GM23338 (cell line): ENCODE measurements at regions not wholly inside any gene's neighbourhood (a gene's known extent, or its start where the extent isn't known, plus 50 kb on each side); places are given as distances from the start of the nearest gene placed in this dataset.

ENCODE experiments used
- ATAC-seq: fragments of 200-7000 bp; cut with Tn5 transposase; 3 replicates; pipeline ENCODE4 v1.9.1; 2020
- DNase-seq: peaks from one replicate; pipeline ENCODE4 v3.0.0-alpha.2; 2015; ENCODE audit warnings: low spot score
- H2AFZ ChIP-seq: fragments of 200-600 bp; sonication (generic); 2 replicates; pipeline ENCODE4 v1.8.0; 2016; ENCODE audit warnings: antibody characterized with exemption, mild to moderate bottlenecking, moderate library complexity
- H3F3A ChIP-seq: fragments of 200-600 bp; sonication (generic); replicated peaks from 2 replicates; pipeline ENCODE4 v1.8.0; 2017; ENCODE audit warnings: antibody characterized with exemption, mixed run types, low read depth
- H3K27ac ChIP-seq: fragments of 200-600 bp; sonication (generic); 2 replicates; pipeline ENCODE4 v1.6.1; 2016; ENCODE audit warnings: low read depth
- H3K27me3 ChIP-seq: fragments of 200-600 bp; sonication (generic); 2 replicates; pipeline ENCODE4 v1.8.0; 2016; ENCODE audit warnings: mild to moderate bottlenecking, mixed run types, moderate library complexity; ENCODE audit not compliant: insufficient read depth
- H3K36me3 ChIP-seq: fragments of 200-600 bp; sonication (generic); 2 replicates; pipeline ENCODE4 v1.8.0; 2016; ENCODE audit warnings: mild to moderate bottlenecking; ENCODE audit not compliant: insufficient read depth
- H3K4me1 ChIP-seq: fragments of 200-600 bp; sonication (generic); 2 replicates; pipeline ENCODE4 v1.8.0; 2016; ENCODE audit warnings: mild to moderate bottlenecking, moderate library complexity; ENCODE audit not compliant: insufficient read depth
- H3K4me2 ChIP-seq: fragments of 200-600 bp; sonication (generic); 2 replicates; pipeline ENCODE4 v1.7.1; 2017; ENCODE audit warnings: mixed run types
- H3K4me3 ChIP-seq: fragments of 200-600 bp; sonication (generic); 2 replicates; pipeline ENCODE4 v1.6.1; 2016; ENCODE audit warnings: mixed run types
- H3K79me2 ChIP-seq: fragments of 200-600 bp; sonication (generic); replicated peaks from 2 replicates; pipeline ENCODE4 v1.8.0; 2017; ENCODE audit warnings: mild to moderate bottlenecking; ENCODE audit not compliant: insufficient read depth
- H3K9me2 ChIP-seq: fragments of 200-600 bp; sonication (generic); 2 replicates; pipeline ENCODE4 v1.8.0; 2017; ENCODE audit not compliant: insufficient read depth
- H4K20me1 ChIP-seq: fragments of 200-600 bp; sonication (generic); replicated peaks from 2 replicates; pipeline ENCODE4 v1.8.0; 2017; ENCODE audit warnings: mild to moderate bottlenecking; ENCODE audit not compliant: insufficient read depth
- H3K27ac Mint-ChIP-seq: 2 replicates; pipeline ENCODE4 v1.8.0; 2020; ENCODE audit warnings: inconsistent platforms, mild to moderate bottlenecking, moderate library complexity, mixed read lengths
- H3K27me3 Mint-ChIP-seq: 3 replicates; pipeline ENCODE4 v1.8.0; 2022; ENCODE audit warnings: low read depth, mild to moderate bottlenecking, moderate library complexity, mixed read lengths, inconsistent platforms; ENCODE audit not compliant: insufficient read depth, poor library complexity
- H3K36me3 Mint-ChIP-seq: 3 replicates; pipeline ENCODE4 v1.8.0; 2021; ENCODE audit warnings: low read depth, mild to moderate bottlenecking, inconsistent platforms, moderate library complexity, mixed read lengths
- H3K4me1 Mint-ChIP-seq: 3 replicates; pipeline ENCODE4 v1.8.0; 2020; ENCODE audit warnings: mild to moderate bottlenecking, inconsistent platforms, mixed read lengths
- H3K4me3 Mint-ChIP-seq: 3 replicates; pipeline ENCODE4 v1.8.0; 2021; ENCODE audit warnings: moderate library complexity, mild to moderate bottlenecking, inconsistent platforms, mixed read lengths
- H3K9me3 Mint-ChIP-seq: 3 replicates; pipeline ENCODE4 v1.8.0; 2020; ENCODE audit warnings: moderate library complexity, mild to moderate bottlenecking, inconsistent platforms, mixed read lengths
- CREB1 ChIP-seq: fragments of 250-450 bp; sonication (Bioruptor Pico); IDR thresholded peaks from 2 replicates; pipeline ENCODE4 v1.5.0; 2020; ENCODE audit warnings: low read depth, mild to moderate bottlenecking, moderate library complexity
- REST ChIP-seq: IDR thresholded peaks from one replicate; pipeline ENCODE4 v1.6.1; 2018; ENCODE audit warnings: antibody characterized with exemption; ENCODE audit not compliant: unreplicated experiment
- ZNF331 ChIP-seq: fragments of 250-450 bp; sonication (Bioruptor Pico); IDR thresholded peaks from 2 replicates; pipeline ENCODE4 v1.5.0; 2020; ENCODE audit warnings: low read depth, mild to moderate bottlenecking, moderate library complexity
- TF ChIP-seq, protein P1 (sequence below): fragments of 250-450 bp; sonication (Bioruptor Pico); IDR thresholded peaks from 2 replicates; pipeline ENCODE4 v1.5.0; 2020; ENCODE audit warnings: mild to moderate bottlenecking, moderate library complexity

GRCh38 chr10:91137011-91137643 lies 83.3 kb upstream of the PCGF5 start:
- Mint-ChIP-seq H3K4me1 (peaks cover 13% of the 10 kb centered on the region; the same call in 2 of the 3 replicates), H3K4me3 (no peak overlapping the region), H3K9me3 (no peaks in the 10 kb centered on the region), H3K36me3 (no peaks in the 10 kb centered on the region), H3K27ac (no peak overlapping the region), H3K27me3 (peaks cover 1% of the 10 kb centered on the region)
- Histone ChIP-seq H3K36me3 (no peaks in the 10 kb centered on the region), H4K20me1 (no peaks in the 10 kb centered on the region), H3K79me2 (no peaks in the 10 kb centered on the region), H3K4me2 (no peak overlapping the region), H3K4me3 (no peak overlapping the region), H3K27me3 (no peaks in the 10 kb centered on the region), H3K4me1 (0 out of 2 replicates have a peak, but pooled peaks cover 4% of the 10 kb centered on the region), H3K27ac (no peak overlapping the region), H3F3A (no peaks in the 10 kb centered on the region), H2AFZ (no peak overlapping the region), H3K9me2 (no peaks in the 10 kb centered on the region)
- TF ChIP-seq REST, result no peak
- no peak for TF ChIP-seq CREB1 (CRISPR knock-in tag)
- TF ChIP-seq, protein P1, sequence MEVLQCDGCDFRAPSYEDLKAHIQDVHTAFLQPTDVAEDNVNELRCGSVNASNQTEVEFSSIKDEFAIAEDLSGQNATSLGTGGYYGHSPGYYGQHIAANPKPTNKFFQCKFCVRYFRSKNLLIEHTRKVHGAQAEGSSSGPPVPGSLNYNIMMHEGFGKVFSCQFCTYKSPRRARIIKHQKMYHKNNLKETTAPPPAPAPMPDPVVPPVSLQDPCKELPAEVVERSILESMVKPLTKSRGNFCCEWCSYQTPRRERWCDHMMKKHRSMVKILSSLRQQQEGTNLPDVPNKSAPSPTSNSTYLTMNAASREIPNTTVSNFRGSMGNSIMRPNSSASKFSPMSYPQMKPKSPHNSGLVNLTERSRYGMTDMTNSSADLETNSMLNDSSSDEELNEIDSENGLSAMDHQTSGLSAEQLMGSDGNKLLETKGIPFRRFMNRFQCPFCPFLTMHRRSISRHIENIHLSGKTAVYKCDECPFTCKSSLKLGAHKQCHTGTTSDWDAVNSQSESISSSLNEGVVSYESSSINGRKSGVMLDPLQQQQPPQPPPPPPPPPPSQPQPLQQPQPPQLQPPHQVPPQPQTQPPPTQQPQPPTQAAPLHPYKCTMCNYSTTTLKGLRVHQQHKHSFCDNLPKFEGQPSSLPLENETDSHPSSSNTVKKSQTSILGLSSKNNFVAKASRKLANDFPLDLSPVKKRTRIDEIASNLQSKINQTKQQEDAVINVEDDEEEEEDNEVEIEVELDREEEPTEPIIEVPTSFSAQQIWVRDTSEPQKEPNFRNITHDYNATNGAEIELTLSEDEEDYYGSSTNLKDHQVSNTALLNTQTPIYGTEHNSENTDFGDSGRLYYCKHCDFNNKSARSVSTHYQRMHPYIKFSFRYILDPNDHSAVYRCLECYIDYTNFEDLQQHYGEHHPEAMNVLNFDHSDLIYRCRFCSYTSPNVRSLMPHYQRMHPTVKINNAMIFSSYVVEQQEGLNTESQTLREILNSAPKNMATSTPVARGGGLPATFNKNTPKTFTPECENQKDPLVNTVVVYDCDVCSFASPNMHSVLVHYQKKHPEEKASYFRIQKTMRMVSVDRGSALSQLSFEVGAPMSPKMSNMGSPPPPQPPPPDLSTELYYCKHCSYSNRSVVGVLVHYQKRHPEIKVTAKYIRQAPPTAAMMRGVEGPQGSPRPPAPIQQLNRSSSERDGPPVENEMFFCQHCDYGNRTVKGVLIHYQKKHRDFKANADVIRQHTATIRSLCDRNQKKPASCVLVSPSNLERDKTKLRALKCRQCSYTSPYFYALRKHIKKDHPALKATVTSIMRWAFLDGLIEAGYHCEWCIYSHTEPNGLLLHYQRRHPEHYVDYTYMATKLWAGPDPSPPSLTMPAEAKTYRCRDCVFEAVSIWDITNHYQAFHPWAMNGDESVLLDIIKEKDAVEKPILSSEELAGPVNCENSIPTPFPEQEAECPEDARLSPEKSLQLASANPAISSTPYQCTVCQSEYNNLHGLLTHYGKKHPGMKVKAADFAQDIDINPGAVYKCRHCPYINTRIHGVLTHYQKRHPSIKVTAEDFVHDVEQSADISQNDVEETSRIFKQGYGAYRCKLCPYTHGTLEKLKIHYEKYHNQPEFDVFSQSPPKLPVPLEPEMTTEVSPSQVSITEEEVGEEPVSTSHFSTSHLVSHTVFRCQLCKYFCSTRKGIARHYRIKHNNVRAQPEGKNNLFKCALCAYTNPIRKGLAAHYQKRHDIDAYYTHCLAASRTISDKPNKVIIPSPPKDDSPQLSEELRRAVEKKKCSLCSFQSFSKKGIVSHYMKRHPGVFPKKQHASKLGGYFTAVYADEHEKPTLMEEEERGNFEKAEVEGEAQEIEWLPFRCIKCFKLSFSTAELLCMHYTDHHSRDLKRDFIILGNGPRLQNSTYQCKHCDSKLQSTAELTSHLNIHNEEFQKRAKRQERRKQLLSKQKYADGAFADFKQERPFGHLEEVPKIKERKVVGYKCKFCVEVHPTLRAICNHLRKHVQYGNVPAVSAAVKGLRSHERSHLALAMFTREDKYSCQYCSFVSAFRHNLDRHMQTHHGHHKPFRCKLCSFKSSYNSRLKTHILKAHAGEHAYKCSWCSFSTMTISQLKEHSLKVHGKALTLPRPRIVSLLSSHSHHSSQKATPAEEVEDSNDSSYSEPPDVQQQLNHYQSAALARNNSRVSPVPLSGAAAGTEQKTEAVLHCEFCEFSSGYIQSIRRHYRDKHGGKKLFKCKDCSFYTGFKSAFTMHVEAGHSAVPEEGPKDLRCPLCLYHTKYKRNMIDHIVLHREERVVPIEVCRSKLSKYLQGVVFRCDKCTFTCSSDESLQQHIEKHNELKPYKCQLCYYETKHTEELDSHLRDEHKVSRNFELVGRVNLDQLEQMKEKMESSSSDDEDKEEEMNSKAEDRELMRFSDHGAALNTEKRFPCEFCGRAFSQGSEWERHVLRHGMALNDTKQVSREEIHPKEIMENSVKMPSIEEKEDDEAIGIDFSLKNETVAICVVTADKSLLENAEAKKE, result no peak
- TF ChIP-seq ZNF331, result no peak
- ATAC-seq, result no peak
- DNase-seq, result no peak
